PC-3 (cell line): ENCODE measurements at regions not wholly inside any gene's neighbourhood (a gene's known extent, or its start where the extent isn't known, plus 50 kb on each side); places are given as distances from the start of the nearest gene placed in this dataset.

Experiments used
- ATAC-seq: fragments of 200-7000 bp; cut with Tn5 transposase; 2 replicates; pipeline ENCODE4 v1.9.1; 2020; ENCODE audit warnings: mild to moderate bottlenecking, moderate library complexity
- BruUV-seq: library from RNA; stranded (reverse); fragments of 400-500 nt; replicated peaks from 2 replicates; lab custom pipeline; 2021; lab: Mats Ljungman, UMichigan
- CTCF ChIA-PET: fragments of 300-600 bp; sonication (Branson Sonifier 250); formaldehyde crosslinking; loops from one replicate; lab custom pipeline; 2022; ENCODE audit warnings: antibody characterized with exemption; lab: Charles Lee
- POLR2A ChIA-PET: fragments of 300-600 bp; sonication (Branson Sonifier 250); formaldehyde crosslinking; loops from one replicate; lab custom pipeline; 2022; ENCODE audit warnings: antibody characterized with exemption; ENCODE audit not compliant: unreplicated experiment; lab: Charles Lee
- DNase-seq: peaks from one replicate; pipeline ENCODE4 v3.0.0-alpha.2; 2015
- H2AFZ ChIP-seq: fragments of 300-600 bp; sonication (generic); 2 replicates; pipeline ENCODE4 v1.6.0; 2016; ENCODE audit warnings: antibody characterized with exemption, low read length
- H3F3A ChIP-seq: fragments of 300-600 bp; sonication (generic); one replicate; pipeline ENCODE4 v1.6.0; 2017; ENCODE audit warnings: antibody characterized with exemption, low read length, control low read depth, mild to moderate bottlenecking; ENCODE audit not compliant: unreplicated experiment
- H3K27ac ChIP-seq: fragments of 300-600 bp; sonication (generic); 2 replicates; pipeline ENCODE4 v1.5.1; 2016; ENCODE audit warnings: mild to moderate bottlenecking, low read length
- H3K27me3 ChIP-seq: fragments of 300-600 bp; sonication (generic); 2 replicates; pipeline ENCODE4 v1.6.1; 2016; ENCODE audit warnings: low read length, mixed read lengths
- H3K36me3 ChIP-seq: fragments of 300-600 bp; sonication (generic); 2 replicates; pipeline ENCODE4 v1.6.1; 2016; ENCODE audit warnings: low read depth, mixed run types, low read length, mixed read lengths
- H3K4me1 ChIP-seq: fragments of 300-600 bp; sonication (generic); 2 replicates; pipeline ENCODE4 v1.5.1; 2016; ENCODE audit warnings: low read length; ENCODE audit not compliant: insufficient read depth
- H3K4me2 ChIP-seq: fragments of 300-600 bp; sonication (generic); 2 replicates; pipeline ENCODE4 v1.6.0; 2016; ENCODE audit warnings: low read length
- H3K4me3 ChIP-seq: fragments of 300-600 bp; sonication (generic); 2 replicates; pipeline ENCODE4 v1.5.1; 2016; ENCODE audit warnings: mild to moderate bottlenecking, low read length, mixed read lengths
- H3K79me2 ChIP-seq: fragments of 300-600 bp; sonication (generic); 2 replicates; pipeline ENCODE4 v1.6.1; 2017; ENCODE audit warnings: low read length, mixed read lengths
- H3K9ac ChIP-seq: fragments of 300-600 bp; sonication (generic); 2 replicates; pipeline ENCODE4 v1.6.0; 2016; ENCODE audit warnings: mild to moderate bottlenecking, low read length
- H3K9me2 ChIP-seq: fragments of 300-600 bp; sonication (generic); replicated peaks from 2 replicates; pipeline ENCODE4 v1.6.1; 2016; ENCODE audit warnings: mixed run types, low read length, mixed read lengths
- H3K9me3 ChIP-seq: fragments of 300-600 bp; sonication (generic); 2 replicates; pipeline ENCODE4 v1.6.1; 2016; ENCODE audit warnings: low read length, mixed read lengths
- H4K20me1 ChIP-seq: fragments of 300-600 bp; sonication (generic); 2 replicates; pipeline ENCODE4 v1.6.1; 2016; ENCODE audit warnings: low read length, mixed read lengths
- CTCF ChIP-seq: fragments of 300-600 bp; sonication (generic); conservative IDR thresholded peaks from 2 replicates; pipeline ENCODE4 v1.5.1; 2017; ENCODE audit warnings: antibody characterized with exemption, low read depth, mild to moderate bottlenecking, low read length
- EZH2 ChIP-seq: fragments of 300-600 bp; sonication (generic); IDR thresholded peaks from one replicate; pipeline ENCODE4 v1.6.1; 2017; ENCODE audit warnings: antibody characterized with exemption, mild to moderate bottlenecking, low read length; ENCODE audit not compliant: unreplicated experiment
- EZH2phosphoT487 ChIP-seq: fragments of 300-600 bp; sonication (generic); IDR thresholded peaks from 2 replicates; pipeline ENCODE4 v1.6.1; 2018; ENCODE audit warnings: mild to moderate bottlenecking, antibody characterized with exemption, low read length, borderline replicate concordance
- intact Hi-C: fragments of 100-400 bp; cut with micrococcal nuclease; formaldehyde crosslinking; loops from 2 replicates; pipeline ENCODE4 v1.9.0; 2023

GRCh38 chr16:86987746-86988670, 329.2 kb downstream of the C16orf95 start:
- H3K4me3 ChIP-seq = no peak overlapping the region
- DNase-seq (no peak), ATAC-seq (no peak)
- 0 out of 2 replicates have a peak, but pooled peaks cover 6% of the 10 kb centered on the region for H3K27me3 ChIP-seq
- no peaks in the 10 kb centered on the region for H3K36me3 ChIP-seq
- no peaks in the 10 kb centered on the region for H4K20me1 ChIP-seq
- no peak overlapping the region for H2AFZ ChIP-seq
- H3K27ac ChIP-seq = no peak overlapping the region
- no peaks in the 10 kb centered on the region for H3K9me2 ChIP-seq
- ChIA-PET CTCF (no interaction called here), POLR2A (no interaction called here)
- intact Hi-C loops = no loop called here
- BruUV-seq = no TSS peak
- no peak overlapping the region for H3K9ac ChIP-seq
- TF ChIP-seq EZH2 (no peak), EZH2phosphoT487 (no peak), CTCF (no peak)
- H3K9me3 ChIP-seq = no peaks in the 10 kb centered on the region
- H3K4me2 ChIP-seq = no peak overlapping the region
- H3F3A ChIP-seq = no peaks in the 10 kb centered on the region
- H3K4me1 ChIP-seq = peaks cover 16% of the 10 kb centered on the region; the same call in 1 of the 2 replicates
- H3K79me2 ChIP-seq = no peaks in the 10 kb centered on the region

GRCh38 chr16:86988920-86989696, 328.1 kb downstream of the C16orf95 start:
- no TSS peak for BruUV-seq

More at GRCh38 chr16:86988920-86989696, 328.1 kb downstream of the C16orf95 start:
- ATAC-seq (no peak), DNase-seq (no peak)
- CTCF ChIA-PET = no interaction called here
- POLR2A ChIA-PET = no interaction called here
- no peaks in the 10 kb centered on the region for H3K36me3 ChIP-seq
- H3K9ac ChIP-seq = no peak overlapping the region
- no peaks in the 10 kb centered on the region for H3K9me3 ChIP-seq
- no peak overlapping the region for H3K4me3 ChIP-seq
- H3K4me1 ChIP-seq = peaks cover 16% of the 10 kb centered on the region; the same call in 1 of the 2 replicates
- H3K27me3 ChIP-seq = 0 out of 2 replicates have a peak, but pooled peaks cover 6% of the 10 kb centered on the region
- H3K4me2 ChIP-seq = no peak overlapping the region
- no peaks in the 10 kb centered on the region for H3K9me2 ChIP-seq
- no peak overlapping the region for H3K27ac ChIP-seq
- no peaks in the 10 kb centered on the region for H3K79me2 ChIP-seq
- no peaks in the 10 kb centered on the region for H3F3A ChIP-seq
- intact Hi-C loops = no loop called here
- no peak overlapping the region for H2AFZ ChIP-seq
- TF ChIP-seq CTCF (no peak), EZH2 (no peak), EZH2phosphoT487 (no peak)
- no peaks in the 10 kb centered on the region for H4K20me1 ChIP-seq
